NCI-H69 (cell line): ENCODE measurements at regions not wholly inside any gene's neighbourhood (a gene's known extent, or its start where the extent isn't known, plus 50 kb on each side); places are given as distances from the start of the nearest gene placed in this dataset.
"Not testable (repeated sequence)": the region's sequence is repeated elsewhere in the genome, so short reads cannot be mapped to it uniquely, and the experiment has no call there.

ENCODE experiments used
- DNase-seq: peaks from one replicate; lab custom pipeline; 2025; lab: John Stamatoyannopoulos, UW

DNA sequence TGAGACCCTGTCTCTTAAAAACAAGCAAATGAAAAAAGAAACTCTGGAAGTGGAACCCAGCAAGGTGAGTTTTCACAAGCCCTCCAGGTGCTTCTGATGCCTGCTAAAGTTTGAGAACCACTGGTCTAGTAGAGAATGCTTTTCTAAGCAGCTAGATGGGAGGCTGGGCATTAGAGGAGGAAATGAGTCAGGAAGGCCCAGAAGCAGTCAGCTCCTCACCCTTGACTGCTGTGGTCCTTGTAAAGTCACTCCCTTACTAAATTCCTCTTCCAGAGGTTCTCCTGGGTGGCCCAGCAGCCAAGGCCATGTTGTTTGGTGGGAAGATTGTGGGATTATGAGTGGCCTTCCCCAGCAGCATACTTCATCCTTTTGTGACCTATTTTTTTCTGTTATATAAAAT, 52.0 kb upstream of the FYN start:
- DNase-seq = no peak

GRCh38 chr6:111926731-111927302, 53.6 kb upstream of the FYN start:
- no peak for DNase-seq

GRCh38 chr6:111927321-111927720, 54.1 kb upstream of the FYN start:
- peak; percentile 99 for DNase-seq

GRCh38 chr6:111928139-111928538, 54.9 kb upstream of the FYN start:
- no peak for DNase-seq

DNA sequence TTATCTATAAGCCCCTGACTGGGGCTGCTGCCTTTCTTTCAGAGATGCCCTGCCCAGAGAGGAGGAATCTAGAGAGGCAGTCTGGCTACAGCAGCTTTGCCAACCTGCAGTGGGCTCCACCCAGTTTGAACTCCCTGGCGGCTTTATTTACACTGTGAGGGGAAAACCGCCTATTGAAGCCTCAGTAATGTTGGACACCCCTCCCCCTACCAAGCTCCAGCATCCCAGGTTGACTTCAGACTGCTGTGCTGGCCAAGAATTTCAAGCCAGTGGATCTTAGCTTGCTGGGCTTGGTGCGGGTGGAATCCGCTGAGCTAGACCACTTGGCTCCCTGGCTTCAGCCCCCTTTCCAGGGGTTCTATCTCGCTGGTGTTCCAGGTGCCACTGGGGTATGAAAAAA, 61.4 kb upstream of the FYN start:
- DNase-seq = peak; percentile 74

DNA sequence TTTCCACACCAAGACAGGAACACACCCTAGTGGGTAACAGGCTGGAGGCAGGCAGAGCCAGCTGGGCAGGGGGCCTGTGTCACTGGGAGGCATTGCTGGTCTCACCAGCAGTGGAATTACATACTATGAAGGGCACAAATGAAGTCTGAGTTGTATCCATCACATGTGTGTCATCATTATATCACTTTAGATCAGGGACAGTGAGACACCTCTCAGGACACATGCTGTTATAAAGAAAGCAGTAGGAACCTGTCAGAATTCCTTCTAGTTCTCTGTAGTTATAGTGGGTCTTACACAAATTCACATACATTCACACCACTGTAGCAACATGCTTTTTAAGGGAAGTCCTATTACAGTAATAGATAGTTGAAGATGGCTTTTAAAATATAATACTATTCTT, 63.5 kb upstream of the FYN start:
- no peak for DNase-seq

GRCh38 chr6:111938710-111939109, 65.5 kb upstream of the FYN start:
- peak; percentile 93 for DNase-seq

DNA sequence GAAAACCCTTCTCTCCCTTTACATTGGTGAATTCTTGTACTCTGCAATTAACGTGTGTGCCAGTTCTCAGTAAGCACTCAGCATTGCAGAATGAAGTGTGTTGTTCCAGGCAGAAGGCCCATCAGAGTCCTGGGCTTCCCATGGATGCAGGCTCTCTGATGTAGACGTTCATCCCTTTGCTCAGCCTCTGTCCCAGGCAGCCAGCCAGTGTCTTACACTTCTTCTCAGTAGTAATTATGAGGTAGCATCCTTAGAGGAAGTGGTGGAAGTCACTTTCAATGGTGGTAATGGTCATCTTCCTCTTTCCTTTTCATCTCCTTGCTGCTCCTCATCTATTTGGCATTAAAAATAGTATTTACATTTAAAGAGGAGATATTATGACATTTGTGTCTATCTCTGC, 66.7 kb upstream of the FYN start:
- peak; percentile 26 for DNase-seq

GRCh38 chr6:111940801-111941200, 67.5 kb upstream of the FYN start:
- no peak for DNase-seq

DNA sequence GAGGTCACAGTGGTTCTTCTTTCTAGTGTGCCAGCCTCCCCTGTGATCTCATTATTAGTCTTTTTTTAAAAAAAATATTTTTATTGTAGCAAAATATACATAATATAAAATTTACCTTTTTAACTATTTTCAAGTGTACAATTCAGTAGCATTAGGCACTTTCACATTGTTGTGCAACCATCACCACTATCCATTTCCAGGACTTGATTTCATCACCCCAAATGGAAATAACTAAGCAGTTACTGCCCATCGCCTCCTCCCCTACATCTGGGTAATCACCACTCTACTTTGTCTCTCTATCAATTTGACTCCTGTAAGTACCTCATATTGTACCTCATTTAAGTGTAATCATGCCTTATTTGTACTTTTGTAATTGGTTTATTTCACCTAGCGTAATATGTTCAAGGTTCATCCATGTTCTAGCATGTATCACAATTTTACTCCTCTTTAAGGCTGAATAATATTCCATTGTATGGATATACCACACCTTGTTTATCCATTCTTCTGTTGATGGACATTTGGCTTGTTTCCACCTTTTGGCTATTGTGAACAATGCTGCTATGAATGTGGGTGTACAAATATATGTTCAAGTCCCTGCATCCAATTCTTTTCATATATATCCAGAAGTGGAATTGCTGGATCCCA, 68.6 kb upstream of the FYN start:
- DNase-seq = no peak

GRCh38 chr6:111942561-111942960, 69.3 kb upstream of the FYN start:
- no peak for DNase-seq

GRCh38 chr6:111943266-111943665, 70.0 kb upstream of the FYN start:
- no peak for DNase-seq

- no peak for DNase-seq
Measured at GRCh38 chr6:111943726-111944125, 70.5 kb upstream of the FYN start.

DNA sequence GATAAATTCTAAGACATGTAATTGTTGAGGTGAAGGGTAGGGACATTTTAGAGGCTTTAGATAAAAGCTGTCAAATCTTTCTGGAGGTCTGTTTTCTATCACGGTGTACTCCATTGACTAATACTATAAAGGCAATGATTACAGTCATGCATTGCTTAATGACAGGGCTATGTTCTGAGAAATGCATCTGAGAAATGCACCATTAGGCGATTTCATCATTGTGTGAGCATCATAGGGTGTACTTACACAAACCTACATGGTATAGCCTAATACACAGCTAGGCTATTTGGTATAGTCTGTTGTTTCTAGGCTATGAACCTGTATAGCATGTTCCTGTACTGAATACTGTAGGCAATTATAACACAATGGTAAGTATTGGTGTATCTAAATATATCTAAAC, 71.3 kb upstream of the FYN start:
- DNase-seq = no peak

GRCh38 chr6:111949546-111949945, 76.3 kb upstream of the FYN start:
- DNase-seq = peak; percentile 72

- DNase-seq = not testable (repeated sequence)
Measured at GRCh38 chr6:111949984-111950383, 76.7 kb upstream of the FYN start.

GRCh38 chr6:111950661-111951496, 77.6 kb upstream of the FYN start:
- DNase-seq = peak; percentile 95

GRCh38 chr6:111951497-111952085, 78.3 kb upstream of the FYN start:
- peak; percentile 53 for DNase-seq

- DNase-seq = peak; percentile 66
Measured at GRCh38 chr6:111952274-111952673, 79.0 kb upstream of the FYN start.

GRCh38 chr6:111952821-111953540, 79.7 kb upstream of the FYN start:
- DNase-seq = peak; percentile 45

DNA sequence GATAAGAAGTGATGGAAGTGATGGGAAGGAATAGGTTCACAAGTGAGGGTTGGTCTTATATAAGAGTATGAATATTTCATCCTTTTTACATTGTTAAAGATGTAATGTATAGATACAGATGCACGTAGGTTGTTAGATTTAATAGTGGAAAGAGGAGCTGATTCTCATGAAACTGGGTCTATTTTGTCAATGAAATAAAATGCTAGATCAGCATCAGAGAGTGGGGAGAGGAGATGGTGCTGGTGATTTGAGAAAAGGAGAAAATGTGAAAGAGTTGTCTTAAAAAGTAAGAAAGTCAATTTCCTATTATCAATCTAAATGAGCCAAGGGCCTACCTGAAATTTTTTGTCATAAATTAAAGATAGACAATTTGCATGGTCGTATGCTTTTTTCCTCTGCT, 82.8 kb upstream of the FYN start:
- DNase-seq = no peak

- peak; percentile 84 for DNase-seq
Measured at GRCh38 chr6:111957623-111958315, 84.5 kb upstream of the FYN start.
